ENCODE measurements at regions not wholly inside any gene's neighbourhood (a gene's known extent, or its start where the extent isn't known, plus 50 kb on each side); places are given as distances from the start of the nearest gene placed in this dataset.
A peak's percentile ranks its signal among the peaks of the same experiment; 100 is the strongest.

DNA sequence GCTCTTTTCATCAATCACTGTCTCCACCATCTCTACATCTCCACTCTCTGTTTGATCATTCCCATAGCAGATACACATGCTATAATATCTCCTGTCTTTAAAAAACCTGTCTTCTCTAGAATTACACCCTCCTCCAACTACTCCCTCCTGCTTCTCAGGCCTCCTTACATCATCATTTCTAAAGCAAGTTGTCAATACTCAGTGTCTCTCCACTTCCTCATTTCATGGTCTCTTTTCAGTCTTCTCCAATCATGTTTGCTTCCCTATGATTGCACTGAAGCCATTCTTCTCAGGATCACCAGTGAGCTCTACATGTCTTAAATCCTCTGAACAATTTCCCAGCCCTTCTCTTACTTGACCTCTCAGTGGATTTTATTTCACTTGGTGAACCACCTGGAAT is 87.0 kb upstream of the ZNF280D start:
- Mint-ChIP-seq H3K9me3 (no peaks in the 10 kb centered on the region), H3K27me3 (no peaks in the 10 kb centered on the region), H3K27ac (no peak overlapping the region), H3K4me3 (no peak overlapping the region), H3K4me1 (peaks cover 4 to 10% of the 10 kb centered on the region in 2 donors), H3K36me3 (no peaks in the 10 kb centered on the region)
- peak; percentile 52 to 74 for ATAC-seq (replicated peaks)
- no peak for DNase-seq

GRCh38 chr15:56817321-56818080 is 84.2 kb upstream of the ZNF280D start:
- H3K27me3 Mint-ChIP-seq: no peaks in the 10 kb centered on the region
- no peaks in the 10 kb centered on the region for H3K9me3 Mint-ChIP-seq
- no peak overlapping the region for H3K4me3 Mint-ChIP-seq
- no peaks in the 10 kb centered on the region for H3K36me3 Mint-ChIP-seq
- peaks cover 4 to 10% of the 10 kb centered on the region in 2 donors for H3K4me1 Mint-ChIP-seq
- DNase-seq: no peak
- ATAC-seq (replicated peaks): no peak
- H3K27ac Mint-ChIP-seq: no peak overlapping the region

DNA sequence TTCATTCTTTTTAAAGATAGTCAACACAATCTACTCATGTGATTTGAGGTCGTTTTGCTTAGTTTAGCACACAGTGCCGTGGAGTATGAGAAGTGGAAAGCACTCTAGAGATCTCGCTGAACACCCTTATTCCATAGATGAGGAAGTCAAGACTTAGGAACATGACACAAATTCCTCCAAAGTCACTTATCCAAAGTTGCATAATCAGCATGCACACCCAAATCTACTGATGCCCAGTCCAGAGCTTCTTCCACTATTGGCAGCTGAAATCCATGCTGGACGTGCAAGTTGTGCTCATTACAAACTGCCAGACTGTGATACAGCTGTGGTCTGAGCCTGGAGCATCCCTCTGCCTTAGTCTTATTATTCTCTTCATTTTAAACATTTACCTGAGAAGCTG is 83.5 kb upstream of the ZNF280D start:
- no peak overlapping the region for H3K27ac Mint-ChIP-seq
- no peaks in the 10 kb centered on the region for H3K36me3 Mint-ChIP-seq
- H3K9me3 Mint-ChIP-seq: no peaks in the 10 kb centered on the region
- peaks cover 4 to 10% of the 10 kb centered on the region in 2 donors for H3K4me1 Mint-ChIP-seq
- no peak for ATAC-seq (replicated peaks)
- no peak for DNase-seq
- H3K4me3 Mint-ChIP-seq: no peak overlapping the region
- H3K27me3 Mint-ChIP-seq: no peaks in the 10 kb centered on the region

- H3K27ac Mint-ChIP-seq: no peak overlapping the region
- DNase-seq: no peak
- H3K27me3 Mint-ChIP-seq: no peaks in the 10 kb centered on the region
Measured at GRCh38 chr15:56815247-56815646, 81.9 kb upstream of the ZNF280D start.

GRCh38 chr15:56814429-56814828 is 81.1 kb upstream of the ZNF280D start:
- no peak for ATAC-seq (replicated peaks)
- Mint-ChIP-seq H3K27me3 (no peaks in the 10 kb centered on the region), H3K36me3 (peaks cover 0 to 10% of the 10 kb centered on the region in 2 donors), H3K4me3 (no peak overlapping the region), H3K27ac (no peak overlapping the region), H3K9me3 (peaks cover 6 to 7% of the 10 kb centered on the region in 2 donors), H3K4me1 (no peaks in the 10 kb centered on the region)
- no peak for DNase-seq

More at GRCh38 chr15:56815247-56815646, 81.9 kb upstream of the ZNF280D start:
- ATAC-seq (replicated peaks): no peak
- H3K4me3 Mint-ChIP-seq: no peak overlapping the region
- peaks cover 5 to 6% of the 10 kb centered on the region in 2 donors for H3K9me3 Mint-ChIP-seq
- H3K36me3 Mint-ChIP-seq: peaks cover 0 to 9% of the 10 kb centered on the region in 2 donors
- peaks cover 2 to 3% of the 10 kb centered on the region in 2 donors for H3K4me1 Mint-ChIP-seq

- no peak for DNase-seq
- Mint-ChIP-seq H3K36me3 (peaks cover 2 to 13% of the 10 kb centered on the region in 2 donors), H3K9me3 (peaks cover 10% of the 10 kb centered on the region in 2 donors), H3K4me3 (no peak overlapping the region), H3K27ac (no peak overlapping the region), H3K27me3 (no peaks in the 10 kb centered on the region), H3K4me1 (no peaks in the 10 kb centered on the region)
- no peak for ATAC-seq (replicated peaks)
Measured at GRCh38 chr15:56813995-56814394, 80.7 kb upstream of the ZNF280D start.

DNA sequence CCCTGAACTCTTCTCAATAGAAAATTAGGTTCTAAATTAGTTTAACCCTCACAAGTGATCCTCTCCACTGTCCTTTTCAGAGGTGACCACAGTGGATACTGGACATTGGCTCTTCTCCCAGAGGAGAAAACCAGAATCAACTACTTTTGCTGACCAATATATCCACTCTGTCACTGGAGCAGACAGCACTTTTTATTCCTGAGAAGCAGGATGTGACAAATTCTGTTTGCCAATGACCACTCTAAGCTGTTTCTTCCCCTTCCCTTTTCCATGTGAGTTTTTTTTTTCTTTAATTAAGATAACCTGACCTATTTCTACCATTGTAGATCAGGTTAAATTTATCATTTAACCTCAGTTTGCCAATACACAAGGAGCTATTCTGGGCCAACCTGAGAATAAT is 79.7 kb upstream of the ZNF280D start:
- DNase-seq (no peak), ATAC-seq (replicated peaks) (no peak)
- H3K9me3 Mint-ChIP-seq: peaks cover 12 to 16% of the 10 kb centered on the region in 2 donors
- H3K4me3 Mint-ChIP-seq: no peak overlapping the region
- no peaks in the 10 kb centered on the region for H3K27me3 Mint-ChIP-seq
- H3K36me3 Mint-ChIP-seq: peaks cover 4 to 19% of the 10 kb centered on the region in 2 donors
- no peaks in the 10 kb centered on the region for H3K4me1 Mint-ChIP-seq
- H3K27ac Mint-ChIP-seq: no peak overlapping the region

DNA sequence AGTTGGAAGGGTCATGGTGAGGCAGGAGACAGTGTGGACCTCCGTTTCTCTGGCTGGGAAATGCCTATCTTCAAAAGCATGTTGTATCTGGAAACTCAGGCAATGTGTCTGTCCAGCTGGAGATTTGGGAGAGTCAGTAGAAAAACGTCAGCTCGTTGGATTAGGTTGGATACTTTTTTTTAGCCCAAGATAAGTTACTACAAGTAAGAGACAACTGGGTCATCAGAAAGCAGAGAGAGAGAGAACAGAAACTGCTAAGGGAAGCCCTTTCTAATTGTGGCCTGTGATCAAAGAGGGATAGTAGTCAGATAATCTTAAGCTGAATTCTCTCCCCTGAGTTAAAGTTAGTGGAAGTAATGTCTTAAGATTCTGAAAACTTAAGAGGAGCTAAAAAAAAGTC is 78.9 kb upstream of the ZNF280D start:
- Mint-ChIP-seq H3K9me3 (peaks cover 16 to 19% of the 10 kb centered on the region in 2 donors), H3K4me1 (no peaks in the 10 kb centered on the region)

DNA sequence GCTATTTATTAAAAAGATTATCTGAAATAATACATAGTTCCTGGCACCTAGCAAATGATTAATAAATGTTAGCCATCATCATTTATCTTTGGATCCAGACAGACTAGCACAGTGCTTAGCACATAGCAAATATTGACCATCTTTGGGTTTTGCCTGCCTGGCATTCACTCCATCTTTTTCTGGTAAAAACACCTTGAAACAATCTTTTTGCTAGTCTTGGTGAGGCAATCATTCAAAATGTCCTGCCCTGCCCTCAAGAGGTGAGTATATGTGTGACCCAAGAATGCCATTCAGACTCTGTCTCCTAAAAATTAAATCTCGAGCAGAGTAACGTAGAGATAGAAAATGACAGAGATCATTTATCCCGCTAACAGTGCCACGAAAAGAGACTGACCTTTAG is 78.3 kb upstream of the ZNF280D start:
- Mint-ChIP-seq H3K9me3 (peaks cover 17 to 19% of the 10 kb centered on the region in 2 donors), H3K4me3 (no peak overlapping the region), H3K27ac (no peak overlapping the region), H3K36me3 (peaks cover 8 to 19% of the 10 kb centered on the region in 2 donors), H3K4me1 (no peaks in the 10 kb centered on the region), H3K27me3 (no peaks in the 10 kb centered on the region)
- no peak for DNase-seq
- no peak for ATAC-seq (replicated peaks)

More for the DNA sequence above, 78.9 kb upstream of the ZNF280D start:
- H3K4me3 Mint-ChIP-seq: no peak overlapping the region
- H3K27me3 Mint-ChIP-seq: no peaks in the 10 kb centered on the region
- H3K27ac Mint-ChIP-seq: no peak overlapping the region
- no peak for ATAC-seq (replicated peaks)
- no peak for DNase-seq
- H3K36me3 Mint-ChIP-seq: peaks cover 8 to 19% of the 10 kb centered on the region in 2 donors

DNA sequence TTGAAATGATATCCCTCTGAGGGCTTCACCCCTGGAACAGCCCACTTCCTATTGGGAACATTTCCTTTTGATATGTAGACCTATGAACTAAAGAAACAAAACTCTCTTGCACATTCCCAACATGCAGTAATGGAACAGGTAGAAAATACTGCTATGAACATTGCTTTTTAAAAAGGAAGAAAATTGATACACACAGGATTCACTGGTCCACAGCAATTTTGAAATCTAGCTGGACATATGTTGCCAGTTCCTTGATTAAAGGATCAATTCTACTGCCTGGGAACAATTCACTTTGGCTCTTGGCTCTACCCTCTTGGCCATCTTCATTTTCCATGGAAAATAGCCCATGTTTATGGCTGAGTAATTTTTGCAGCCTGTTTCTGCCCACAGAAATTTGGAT is 74.9 kb upstream of the ZNF280D start:
- peaks cover 6 to 7% of the 10 kb centered on the region in 2 donors for H3K4me1 Mint-ChIP-seq
- DNase-seq (no peak), ATAC-seq (replicated peaks) (no peak)
- H3K36me3 Mint-ChIP-seq: peaks cover 8 to 19% of the 10 kb centered on the region in 2 donors
- no peaks in the 10 kb centered on the region for H3K27me3 Mint-ChIP-seq
- H3K4me3 Mint-ChIP-seq: no peak overlapping the region
- H3K9me3 Mint-ChIP-seq: peaks cover 17 to 19% of the 10 kb centered on the region in 2 donors
- H3K27ac Mint-ChIP-seq: no peak overlapping the region

- ATAC-seq (replicated peaks): no peak
Measured at GRCh38 chr15:56806148-56806536, 72.8 kb upstream of the ZNF280D start.

GRCh38 chr15:56805466-56806147 is 72.3 kb upstream of the ZNF280D start:
- ATAC-seq (replicated peaks): peak in 1 of 2 donors; percentile 64
- DNase-seq: no peak
- H3K27me3 Mint-ChIP-seq: no peaks in the 10 kb centered on the region
- H3K9me3 Mint-ChIP-seq: peaks cover 13 to 14% of the 10 kb centered on the region in 2 donors
- H3K4me3 Mint-ChIP-seq: peak overlapping the region in 1 of 2 donors; percentile 14
- H3K36me3 Mint-ChIP-seq: peaks cover 8 to 13% of the 10 kb centered on the region in 2 donors
- peaks cover 6 to 7% of the 10 kb centered on the region in 2 donors for H3K4me1 Mint-ChIP-seq
- peak overlapping the region; percentile 52 for H3K27ac Mint-ChIP-seq

More at GRCh38 chr15:56806148-56806536, 72.8 kb upstream of the ZNF280D start:
- H3K9me3 Mint-ChIP-seq: peaks cover 17 to 19% of the 10 kb centered on the region in 2 donors
- H3K4me1 Mint-ChIP-seq: peaks cover 6 to 7% of the 10 kb centered on the region in 2 donors
- peaks cover 8 to 18% of the 10 kb centered on the region in 2 donors for H3K36me3 Mint-ChIP-seq
- no peaks in the 10 kb centered on the region for H3K27me3 Mint-ChIP-seq
- peak overlapping the region; percentile 20 for H3K27ac Mint-ChIP-seq
- no peak for DNase-seq
- H3K4me3 Mint-ChIP-seq: peak overlapping the region in 1 of 2 donors; percentile 7

DNA sequence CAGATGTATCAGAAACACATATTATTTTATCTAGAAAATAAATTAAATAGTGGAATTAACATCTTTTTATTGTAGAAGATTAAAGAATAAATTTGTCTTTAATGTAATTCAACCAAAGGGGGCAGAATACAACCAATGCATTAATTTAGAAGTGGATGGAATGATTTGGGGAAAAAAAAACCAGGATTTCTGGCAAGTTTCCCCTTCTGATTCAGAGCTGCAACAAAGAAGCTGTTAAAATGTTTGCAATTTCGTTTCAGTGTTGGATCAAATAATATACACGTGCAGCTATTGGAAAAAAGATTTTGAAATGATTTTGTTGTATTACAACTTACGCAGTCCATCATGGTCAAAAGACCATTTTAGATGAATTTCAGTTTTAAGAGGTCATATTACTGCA is 71.6 kb upstream of the ZNF280D start:
- no peak overlapping the region for H3K4me3 Mint-ChIP-seq
- H3K9me3 Mint-ChIP-seq: peaks cover 11 to 13% of the 10 kb centered on the region in 2 donors
- DNase-seq (no peak), ATAC-seq (replicated peaks) (no peak)
- no peak overlapping the region for H3K27ac Mint-ChIP-seq
- peaks cover 6 to 7% of the 10 kb centered on the region in 2 donors for H3K4me1 Mint-ChIP-seq
- peaks cover 8% of the 10 kb centered on the region in 2 donors for H3K36me3 Mint-ChIP-seq
- H3K27me3 Mint-ChIP-seq: no peaks in the 10 kb centered on the region

DNA sequence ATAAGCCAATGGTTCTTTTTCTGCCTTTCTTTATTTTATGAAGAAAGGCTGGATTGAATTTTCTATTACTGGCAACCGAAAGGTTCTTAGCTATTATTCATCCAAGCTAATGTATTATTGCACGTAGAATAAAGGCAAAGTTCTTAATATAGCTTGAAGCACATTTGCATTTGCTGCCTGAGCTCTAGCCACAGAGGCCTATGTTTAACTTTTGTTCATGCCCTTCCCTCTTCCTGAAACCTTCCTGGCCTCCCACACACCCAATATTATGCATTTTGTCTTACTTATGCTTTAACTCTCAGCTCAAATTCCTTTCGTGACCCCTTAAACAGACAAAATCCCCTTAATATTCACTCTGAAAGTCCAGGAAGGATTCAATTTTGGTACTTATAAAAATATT is 71.0 kb upstream of the ZNF280D start:
- peaks cover 6 to 7% of the 10 kb centered on the region in 2 donors for H3K4me1 Mint-ChIP-seq
- no peaks in the 10 kb centered on the region for H3K27me3 Mint-ChIP-seq
- H3K4me3 Mint-ChIP-seq: no peak overlapping the region
- peaks cover 8% of the 10 kb centered on the region in 2 donors for H3K36me3 Mint-ChIP-seq
- ATAC-seq (replicated peaks): no peak
- H3K9me3 Mint-ChIP-seq: peaks cover 11 to 12% of the 10 kb centered on the region in 2 donors
- no peak overlapping the region for H3K27ac Mint-ChIP-seq
- no peak for DNase-seq

DNA sequence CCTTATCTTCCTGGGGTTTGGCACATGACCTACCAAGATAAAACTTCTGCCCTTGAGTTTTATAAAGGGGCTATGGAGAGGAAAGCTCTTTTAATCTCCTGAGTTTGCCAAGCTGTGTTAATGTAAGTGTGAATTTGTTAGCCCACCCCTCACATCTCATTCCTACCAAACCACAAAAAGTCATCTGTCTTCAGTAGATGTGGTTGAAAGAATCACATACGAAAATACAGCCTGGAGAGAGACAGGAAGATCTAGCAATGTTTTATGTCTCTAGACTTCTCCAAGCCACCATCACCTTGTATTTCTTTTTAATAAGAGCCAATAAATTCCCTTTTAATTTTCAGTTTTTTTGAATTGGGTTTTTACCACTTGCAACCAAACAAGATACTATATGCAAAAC is 68.9 kb upstream of the ZNF280D start:
- no peak for ATAC-seq (replicated peaks)
- no peaks in the 10 kb centered on the region for H3K27me3 Mint-ChIP-seq

More for the DNA sequence above, 68.9 kb upstream of the ZNF280D start:
- H3K27ac Mint-ChIP-seq: no peak overlapping the region
- H3K4me1 Mint-ChIP-seq: peaks cover 6 to 7% of the 10 kb centered on the region in 2 donors
- H3K9me3 Mint-ChIP-seq: peaks cover 0 to 2% of the 10 kb centered on the region in 2 donors
- no peak for DNase-seq
- no peak overlapping the region for H3K4me3 Mint-ChIP-seq
- H3K36me3 Mint-ChIP-seq: no peaks in the 10 kb centered on the region

Measured in stimulated activated naive B cell treated with anti-CD40 and anti-IgM and Interleukin-4, amounts not matched to agents 10 μg/mL and 1 μg/mL and 100 μg/mL, for 72 hours (primary cell).